ENCODE measurements at regions not wholly inside any gene's neighbourhood (a gene's known extent, or its start where the extent isn't known, plus 50 kb on each side); places are given as distances from the start of the nearest gene placed in this dataset.

DNA sequence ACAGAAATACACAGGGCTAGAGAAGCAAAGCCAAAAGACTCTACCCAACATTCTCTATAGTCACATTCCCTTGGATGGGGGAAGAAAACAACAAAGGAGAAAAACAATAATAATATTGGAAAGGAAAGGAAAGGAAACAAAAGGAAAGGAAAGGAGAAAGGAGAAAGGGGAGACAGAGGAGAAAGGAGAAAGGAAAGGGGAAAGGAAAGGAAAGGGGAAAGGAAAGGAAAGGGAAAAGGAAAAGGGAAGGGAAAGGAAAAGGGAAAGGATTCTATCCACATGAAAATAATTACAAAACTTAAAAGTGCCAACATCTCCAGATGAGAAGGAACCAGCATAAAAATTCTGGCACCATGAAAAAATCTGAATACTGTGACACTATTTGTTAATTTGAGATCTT, 54.1 kb upstream of the MNS1 start:
- peaks cover 15% of the 10 kb centered on the region for H3K9me3 Mint-ChIP-seq (ENCODE audit: unreplicated experiment)
- H3K4me3 Mint-ChIP-seq (ENCODE audit: unreplicated experiment) = no peak overlapping the region
- no peak for FAIRE-seq
- H3K4me2 ChIP-seq (ENCODE audit: low read length) = no peak overlapping the region
- no peak overlapping the region for H2AFZ ChIP-seq (ENCODE audit: low read depth, low read length)
- H3K36me3 ChIP-seq (ENCODE audit: insufficient read depth, low read length) = no peaks in the 10 kb centered on the region
- no peaks in the 10 kb centered on the region for H3K4me1 ChIP-seq (ENCODE audit: insufficient read depth, low read length)
- no peaks in the 10 kb centered on the region for H3K9me3 ChIP-seq (ENCODE audit: insufficient read depth, low read depth, low read length)
- no peaks in the 10 kb centered on the region for H3K4me1 Mint-ChIP-seq (ENCODE audit: low read depth, unreplicated experiment)
- no peak for DNase-seq (ENCODE audit: low read depth)
- TF ChIP-seq, protein P1, sequence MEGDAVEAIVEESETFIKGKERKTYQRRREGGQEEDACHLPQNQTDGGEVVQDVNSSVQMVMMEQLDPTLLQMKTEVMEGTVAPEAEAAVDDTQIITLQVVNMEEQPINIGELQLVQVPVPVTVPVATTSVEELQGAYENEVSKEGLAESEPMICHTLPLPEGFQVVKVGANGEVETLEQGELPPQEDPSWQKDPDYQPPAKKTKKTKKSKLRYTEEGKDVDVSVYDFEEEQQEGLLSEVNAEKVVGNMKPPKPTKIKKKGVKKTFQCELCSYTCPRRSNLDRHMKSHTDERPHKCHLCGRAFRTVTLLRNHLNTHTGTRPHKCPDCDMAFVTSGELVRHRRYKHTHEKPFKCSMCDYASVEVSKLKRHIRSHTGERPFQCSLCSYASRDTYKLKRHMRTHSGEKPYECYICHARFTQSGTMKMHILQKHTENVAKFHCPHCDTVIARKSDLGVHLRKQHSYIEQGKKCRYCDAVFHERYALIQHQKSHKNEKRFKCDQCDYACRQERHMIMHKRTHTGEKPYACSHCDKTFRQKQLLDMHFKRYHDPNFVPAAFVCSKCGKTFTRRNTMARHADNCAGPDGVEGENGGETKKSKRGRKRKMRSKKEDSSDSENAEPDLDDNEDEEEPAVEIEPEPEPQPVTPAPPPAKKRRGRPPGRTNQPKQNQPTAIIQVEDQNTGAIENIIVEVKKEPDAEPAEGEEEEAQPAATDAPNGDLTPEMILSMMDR (IDR thresholded peaks at IDR 0.05; ENCODE audit: insufficient read depth, low read depth, low read length) = no peak
- TF ChIP-seq EZH2 (IDR thresholded peaks at IDR 0.05; ENCODE audit: insufficient read depth, low read length) = no peak
- no peak overlapping the region for H3K9ac ChIP-seq (ENCODE audit: low read length)
- no peaks in the 10 kb centered on the region for H3K27me3 Mint-ChIP-seq (ENCODE audit: low read depth, unreplicated experiment)
- no peaks in the 10 kb centered on the region for H4K20me1 ChIP-seq (ENCODE audit: insufficient read depth, low read length)
- H3K4me3 ChIP-seq (ENCODE audit: insufficient read depth, low read depth, low read length) = no peak overlapping the region
- H3K27ac Mint-ChIP-seq (ENCODE audit: unreplicated experiment) = no peak overlapping the region
- peaks cover 4% of the 10 kb centered on the region for H3K36me3 Mint-ChIP-seq (ENCODE audit: low read depth, unreplicated experiment)
- no peaks in the 10 kb centered on the region for H3K27me3 ChIP-seq (ENCODE audit: insufficient read depth, low read length)
- no peak overlapping the region for H3K27ac ChIP-seq (ENCODE audit: low read depth, low read length)
- no peaks in the 10 kb centered on the region for H3K79me2 ChIP-seq (ENCODE audit: insufficient read depth, low read length)
